ENCODE measurements at regions not wholly inside any gene's neighbourhood (a gene's known extent, or its start where the extent isn't known, plus 50 kb on each side); places are given as distances from the start of the nearest gene placed in this dataset.

- H4K5ac ChIP-seq (ENCODE audit: insufficient read length, low read depth, low read length): no peak overlapping the region
- H3K9me3 ChIP-seq (ENCODE audit: control insufficient read depth, low read depth, low read length): no peaks in the 10 kb centered on the region
- H3K4me1 ChIP-seq (ENCODE audit: insufficient read depth, low read length): no peaks in the 10 kb centered on the region
- no peak overlapping the region for H3K18ac ChIP-seq (ENCODE audit: insufficient read length, low read depth, low read length)
- H2BK120ac ChIP-seq (ENCODE audit: low read depth, low read length, poor library complexity, severe bottlenecking): no peak overlapping the region
- H3K27me3 Mint-ChIP-seq (ENCODE audit: low read depth): peaks cover 2% of the 10 kb centered on the region; the same call in 1 of the 2 replicates
- H3K79me2 ChIP-seq (ENCODE audit: insufficient read depth, low read length): no peaks in the 10 kb centered on the region
- H2AK5ac ChIP-seq (ENCODE audit: insufficient read length, low read length): no peak overlapping the region
- no peak overlapping the region for H4K8ac ChIP-seq (replicated peaks; ENCODE audit: insufficient read length, low read depth, low read length)
- DNase-seq: no peak
- H3K14ac ChIP-seq (ENCODE audit: insufficient read depth, low read length): no peak overlapping the region
- no peak overlapping the region for H3K9ac ChIP-seq (ENCODE audit: extremely low read depth, insufficient read length, low read length)
- no peak overlapping the region for H2BK5ac ChIP-seq (ENCODE audit: insufficient read length, low read length)
- no peaks in the 10 kb centered on the region for H3K79me1 ChIP-seq (ENCODE audit: insufficient read depth, low read depth, low read length, poor library complexity, severe bottlenecking)
- H3K27me3 ChIP-seq (ENCODE audit: insufficient read depth, low read length): no peaks in the 10 kb centered on the region
- H3K36me3 Mint-ChIP-seq (ENCODE audit: insufficient read depth in 1 of 3, low read depth in 3 of 3): no peaks in the 10 kb centered on the region
- H2BK12ac ChIP-seq (ENCODE audit: insufficient read length, low read depth, low read length): no peak overlapping the region
- no peak overlapping the region for H3K27ac ChIP-seq (ENCODE audit: insufficient read length, low read depth, low read length)
- WGBS (ENCODE audit: extremely low coverage, insufficient read length, low lambda C conversion rate): no CpG with 5 or more reads among the region's 1 CpG
- no peak overlapping the region for H3K4me3 Mint-ChIP-seq
- no peak overlapping the region for H3K4me2 ChIP-seq (ENCODE audit: insufficient read depth, insufficient read length, low read length)
- no peak overlapping the region for H2BK20ac ChIP-seq (ENCODE audit: low read depth, low read length, poor library complexity, severe bottlenecking)
- peaks cover 5 to 7% of the 10 kb centered on the region in 2 experiments for H3K4me1 Mint-ChIP-seq
- no peaks in the 10 kb centered on the region for H4K20me1 ChIP-seq (ENCODE audit: control insufficient read depth, insufficient read depth, insufficient read length)
- H3K23me2 ChIP-seq (ENCODE audit: insufficient read length, low read depth, low read length, poor library complexity, severe bottlenecking): no peaks in the 10 kb centered on the region
- no peaks in the 10 kb centered on the region; a peak in 1 of 5 replicates for H3K9me3 Mint-ChIP-seq
- H2AFZ ChIP-seq (ENCODE audit: low read length): no peak overlapping the region
- H3K4ac ChIP-seq (ENCODE audit: low read depth, low read length): no peak overlapping the region
- H3K23ac ChIP-seq (ENCODE audit: insufficient read length, low read depth, low read length): no peak overlapping the region
- H2BK15ac ChIP-seq (ENCODE audit: low read depth, low read length): no peak overlapping the region
- no peak overlapping the region for H3T11ph ChIP-seq (ENCODE audit: low read length)
- H3K27ac Mint-ChIP-seq: 0 out of 7 replicates have a peak overlapping the region, but pooled peaks of 1 of the 3 experiments have one; percentile 70
- no peak for TF ChIP-seq CTCF (conservative IDR thresholded peaks at IDR 0.05)
- H4K91ac ChIP-seq (ENCODE audit: insufficient read length, low read depth, low read length): no peak overlapping the region
- no peak overlapping the region for H3K56ac ChIP-seq (ENCODE audit: insufficient read length, low read depth, low read length)
Observed at GRCh38 chr9:118478752-118479151, 774.5 kb downstream of the TLR4 start.

Measured in H9 (cell line).